HL-60/S4 (cell line): ENCODE measurements at regions not wholly inside any gene's neighbourhood (a gene's known extent, or its start where the extent isn't known, plus 50 kb on each side); places are given as distances from the start of the nearest gene placed in this dataset.

Experiments
- in situ Hi-C: fragments of 300-500 bp; cut with MboI; formaldehyde crosslinking; loops from 2 replicates; pipeline ENCODE4 v1.14.3; 2022; ENCODE audit warnings: low sequenced_read_pairs

- in situ Hi-C loops: no loop called here
These were observed 816.3 kb upstream of the HS3ST1 start for GRCh38 chr4:12244973-12245372.

GRCh38 chr4:12242354-12242753, 813.7 kb upstream of the HS3ST1 start:
- in situ Hi-C loops: no loop called here

- in situ Hi-C loops: no loop called here
These were observed 811.4 kb upstream of the HS3ST1 start for GRCh38 chr4:12239897-12240636.

GRCh38 chr4:12231098-12231497, 802.4 kb upstream of the HS3ST1 start:
- in situ Hi-C loops: no loop called here

GRCh38 chr4:12221031-12221430, 792.3 kb upstream of the HS3ST1 start:
- in situ Hi-C loops: no loop called here

GRCh38 chr4:12211636-12212035, 782.9 kb upstream of the HS3ST1 start:
- in situ Hi-C loops: no loop called here

- in situ Hi-C loops: no loop called here
These were observed 778.7 kb upstream of the HS3ST1 start for GRCh38 chr4:12207396-12207795.

- in situ Hi-C loops: no loop called here
These were observed 777.4 kb upstream of the HS3ST1 start for GRCh38 chr4:12206091-12206490.

GRCh38 chr4:12203945-12204344, 775.3 kb upstream of the HS3ST1 start:
- in situ Hi-C loops: no loop called here

GRCh38 chr4:12200226-12200625, 771.5 kb upstream of the HS3ST1 start:
- in situ Hi-C loops: no loop called here

GRCh38 chr4:12186526-12186925, 757.8 kb upstream of the HS3ST1 start:
- in situ Hi-C loops: no loop called here

- in situ Hi-C loops: no loop called here
These were observed 750.2 kb upstream of the HS3ST1 start for GRCh38 chr4:12178614-12179610.

- in situ Hi-C loops: no loop called here
These were observed 748.7 kb upstream of the HS3ST1 start for GRCh38 chr4:12177416-12177815.

- in situ Hi-C loops: no loop called here
These were observed 744.8 kb upstream of the HS3ST1 start for GRCh38 chr4:12173496-12173895.

GRCh38 chr4:12172198-12172973, 743.7 kb upstream of the HS3ST1 start:
- in situ Hi-C loops: no loop called here

- in situ Hi-C loops: no loop called here
These were observed 741.6 kb upstream of the HS3ST1 start for GRCh38 chr4:12170308-12170707.

GRCh38 chr4:12165616-12166015, 736.9 kb upstream of the HS3ST1 start:
- in situ Hi-C loops: no loop called here

- in situ Hi-C loops: no loop called here
These were observed 717.6 kb upstream of the HS3ST1 start for GRCh38 chr4:12146339-12146738.

GRCh38 chr4:12145768-12146167, 717.1 kb upstream of the HS3ST1 start:
- in situ Hi-C loops: no loop called here

- in situ Hi-C loops: no loop called here
These were observed 716.4 kb upstream of the HS3ST1 start for GRCh38 chr4:12145106-12145505.

- in situ Hi-C loops: no loop called here
These were observed 715.4 kb upstream of the HS3ST1 start for GRCh38 chr4:12144051-12144450.
